ENCODE measurements at regions not wholly inside any gene's neighbourhood (a gene's known extent, or its start where the extent isn't known, plus 50 kb on each side); places are given as distances from the start of the nearest gene placed in this dataset.

DNA sequence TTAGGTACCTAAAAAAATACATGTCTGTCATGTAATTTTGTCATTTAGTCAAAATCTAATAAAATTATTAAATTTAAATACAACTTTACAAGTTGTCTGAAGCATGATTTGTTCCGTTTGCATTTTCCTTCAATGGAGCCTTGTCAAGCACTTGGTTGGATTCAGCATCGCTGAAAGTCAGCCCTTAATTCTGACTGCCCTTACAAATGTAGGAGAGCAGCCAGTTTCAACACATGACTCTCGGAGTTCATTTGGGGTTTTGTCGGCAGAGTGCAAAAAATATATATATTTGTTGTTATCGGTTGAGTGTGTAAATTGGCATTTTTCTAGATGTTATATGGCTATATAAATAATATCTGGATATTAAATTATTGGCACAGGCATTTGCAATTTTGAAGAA is 180.6 kb downstream of the RPS12 start:
- TF ChIP-seq EZH2 (IDR thresholded peaks at IDR 0.05; ENCODE audit: low read length, unreplicated experiment) (no peak), EZH2phosphoT487 (IDR thresholded peaks at IDR 0.05; ENCODE audit: borderline replicate concordance, low read length) (no peak)
- TF ChIP-seq, protein P1, sequence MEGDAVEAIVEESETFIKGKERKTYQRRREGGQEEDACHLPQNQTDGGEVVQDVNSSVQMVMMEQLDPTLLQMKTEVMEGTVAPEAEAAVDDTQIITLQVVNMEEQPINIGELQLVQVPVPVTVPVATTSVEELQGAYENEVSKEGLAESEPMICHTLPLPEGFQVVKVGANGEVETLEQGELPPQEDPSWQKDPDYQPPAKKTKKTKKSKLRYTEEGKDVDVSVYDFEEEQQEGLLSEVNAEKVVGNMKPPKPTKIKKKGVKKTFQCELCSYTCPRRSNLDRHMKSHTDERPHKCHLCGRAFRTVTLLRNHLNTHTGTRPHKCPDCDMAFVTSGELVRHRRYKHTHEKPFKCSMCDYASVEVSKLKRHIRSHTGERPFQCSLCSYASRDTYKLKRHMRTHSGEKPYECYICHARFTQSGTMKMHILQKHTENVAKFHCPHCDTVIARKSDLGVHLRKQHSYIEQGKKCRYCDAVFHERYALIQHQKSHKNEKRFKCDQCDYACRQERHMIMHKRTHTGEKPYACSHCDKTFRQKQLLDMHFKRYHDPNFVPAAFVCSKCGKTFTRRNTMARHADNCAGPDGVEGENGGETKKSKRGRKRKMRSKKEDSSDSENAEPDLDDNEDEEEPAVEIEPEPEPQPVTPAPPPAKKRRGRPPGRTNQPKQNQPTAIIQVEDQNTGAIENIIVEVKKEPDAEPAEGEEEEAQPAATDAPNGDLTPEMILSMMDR (conservative IDR thresholded peaks at IDR 0.05; ENCODE audit: low read depth, low read length): no peak
- intact Hi-C loops (cut with micrococcal nuclease): no loop called here
- ChIA-PET POLR2A (ENCODE audit: unreplicated experiment) (no interaction called here), CTCF (no interaction called here)
- Histone ChIP-seq H3K36me3 (ENCODE audit: low read depth, low read length) (no peaks in the 10 kb centered on the region), H2AFZ (ENCODE audit: low read length) (no peak overlapping the region), H3K4me1 (ENCODE audit: insufficient read depth, low read length) (no peaks in the 10 kb centered on the region), H3K27me3 (ENCODE audit: low read length) (no peaks in the 10 kb centered on the region), H3K9me2 (replicated peaks; ENCODE audit: low read length) (no peaks in the 10 kb centered on the region), H3K4me2 (ENCODE audit: low read length) (no peak overlapping the region), H3K27ac (ENCODE audit: low read length) (no peak overlapping the region), H3K79me2 (ENCODE audit: low read length) (no peaks in the 10 kb centered on the region), H3F3A (ENCODE audit: low read length, unreplicated experiment) (no peaks in the 10 kb centered on the region), H4K20me1 (ENCODE audit: low read length) (no peaks in the 10 kb centered on the region), H3K9ac (ENCODE audit: low read length) (no peak overlapping the region), H3K4me3 (ENCODE audit: low read length) (no peak overlapping the region), H3K9me3 (ENCODE audit: low read length) (no peaks in the 10 kb centered on the region)
- DNase-seq (no peak), ATAC-seq (no peak)
- BruUV-seq (replicated peaks): no TSS peak

DNA sequence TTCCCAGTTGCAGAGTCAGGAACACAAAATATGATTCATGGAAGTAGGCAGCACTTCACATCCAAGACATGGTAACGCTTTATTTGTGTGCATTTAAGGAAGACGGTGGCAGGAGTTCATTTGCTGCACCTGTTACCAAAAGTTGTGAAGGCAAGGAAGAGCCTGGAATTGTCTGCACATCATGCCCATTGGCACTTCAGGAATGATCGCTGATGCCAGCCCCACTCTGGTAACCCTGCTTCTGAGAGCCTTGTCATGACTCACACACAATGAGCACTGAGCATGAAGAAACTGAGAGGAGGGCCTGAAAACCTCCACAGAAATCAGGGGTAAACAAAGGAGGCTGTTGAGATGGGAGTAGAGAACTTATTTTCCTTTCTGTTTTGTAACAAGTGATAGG is 181.1 kb downstream of the RPS12 start:
- ATAC-seq (no peak), DNase-seq (no peak)
- ChIA-PET CTCF (no interaction called here), POLR2A (ENCODE audit: unreplicated experiment) (no interaction called here)
- H2AFZ ChIP-seq (ENCODE audit: low read length): no peak overlapping the region
- H3K27ac ChIP-seq (ENCODE audit: low read length): no peak overlapping the region
- H3K79me2 ChIP-seq (ENCODE audit: low read length): no peaks in the 10 kb centered on the region
- no peaks in the 10 kb centered on the region for H3K4me1 ChIP-seq (ENCODE audit: insufficient read depth, low read length)
- no peaks in the 10 kb centered on the region for H3K9me2 ChIP-seq (replicated peaks; ENCODE audit: low read length)
- no peaks in the 10 kb centered on the region for H3K9me3 ChIP-seq (ENCODE audit: low read length)
- no peak overlapping the region for H3K4me2 ChIP-seq (ENCODE audit: low read length)
- intact Hi-C loops (cut with micrococcal nuclease): no loop called here
- no peaks in the 10 kb centered on the region for H4K20me1 ChIP-seq (ENCODE audit: low read length)
- no peaks in the 10 kb centered on the region for H3K27me3 ChIP-seq (ENCODE audit: low read length)
- H3K4me3 ChIP-seq (ENCODE audit: low read length): no peak overlapping the region
- no peaks in the 10 kb centered on the region for H3K36me3 ChIP-seq (ENCODE audit: low read depth, low read length)
- H3K9ac ChIP-seq (ENCODE audit: low read length): no peak overlapping the region
- BruUV-seq (replicated peaks): no TSS peak
- no peaks in the 10 kb centered on the region for H3F3A ChIP-seq (ENCODE audit: low read length, unreplicated experiment)
- TF ChIP-seq EZH2phosphoT487 (IDR thresholded peaks at IDR 0.05; ENCODE audit: borderline replicate concordance, low read length) (no peak), EZH2 (IDR thresholded peaks at IDR 0.05; ENCODE audit: low read length, unreplicated experiment) (no peak)
- TF ChIP-seq, protein P1 (conservative IDR thresholded peaks at IDR 0.05; ENCODE audit: low read depth, low read length): no peak

DNA sequence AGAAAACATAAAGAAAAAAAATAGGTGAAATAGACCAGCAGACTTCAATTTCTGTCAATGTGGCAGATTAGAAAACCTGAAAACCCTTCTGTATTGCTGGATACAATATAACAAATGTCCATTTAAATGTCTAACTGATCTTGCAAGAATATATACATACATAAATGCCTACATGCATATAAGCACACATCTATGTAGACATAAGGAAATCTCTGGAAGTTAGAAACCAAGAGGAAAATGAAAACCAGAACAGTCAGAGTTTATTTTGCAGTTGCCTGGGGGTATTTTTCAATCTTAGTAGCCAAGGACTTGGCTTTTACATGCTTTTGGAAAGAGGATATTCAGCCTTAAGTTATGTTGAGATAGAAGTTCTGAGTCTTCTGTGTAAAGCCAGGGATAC is 184.0 kb downstream of the RPS12 start:
- ATAC-seq (no peak), DNase-seq (no peak)
- Histone ChIP-seq H3K27ac (ENCODE audit: low read length) (no peak overlapping the region), H3K9me3 (ENCODE audit: low read length) (no peaks in the 10 kb centered on the region), H3K9me2 (replicated peaks; ENCODE audit: low read length) (no peaks in the 10 kb centered on the region), H3K79me2 (ENCODE audit: low read length) (no peaks in the 10 kb centered on the region), H4K20me1 (ENCODE audit: low read length) (no peaks in the 10 kb centered on the region), H3K4me1 (ENCODE audit: insufficient read depth, low read length) (no peaks in the 10 kb centered on the region), H3K4me2 (ENCODE audit: low read length) (no peak overlapping the region), H3K9ac (ENCODE audit: low read length) (no peak overlapping the region), H3K36me3 (ENCODE audit: low read depth, low read length) (no peaks in the 10 kb centered on the region), H3K4me3 (ENCODE audit: low read length) (no peak overlapping the region), H2AFZ (ENCODE audit: low read length) (no peak overlapping the region), H3K27me3 (ENCODE audit: low read length) (no peaks in the 10 kb centered on the region), H3F3A (ENCODE audit: low read length, unreplicated experiment) (no peaks in the 10 kb centered on the region)
- no peak for TF ChIP-seq EZH2phosphoT487 (IDR thresholded peaks at IDR 0.05; ENCODE audit: borderline replicate concordance, low read length)
- ChIA-PET CTCF (no interaction called here), POLR2A (ENCODE audit: unreplicated experiment) (no interaction called here)
- intact Hi-C loops (cut with micrococcal nuclease): no loop called here
- no TSS peak for BruUV-seq (replicated peaks)
